PC-9 (cell line): ENCODE measurements at regions not wholly inside any gene's neighbourhood (a gene's known extent, or its start where the extent isn't known, plus 50 kb on each side); places are given as distances from the start of the nearest gene placed in this dataset.
A peak's percentile ranks its signal among the peaks of the same experiment; 100 is the strongest.

ENCODE experiments used
- BruUV-seq: library from RNA; stranded (reverse); fragments of 400-500 nt; replicated peaks from 2 replicates; lab custom pipeline; 2021; lab: Mats Ljungman, UMichigan
- CTCF ChIA-PET: fragments of 300-600 bp; sonication (Branson Sonifier 250); formaldehyde crosslinking; loops from one replicate; lab custom pipeline; 2022; ENCODE audit warnings: antibody characterized with exemption; lab: Charles Lee
- POLR2A ChIA-PET: fragments of 300-600 bp; sonication (Branson Sonifier 250); formaldehyde crosslinking; loops from one replicate; lab custom pipeline; 2022; ENCODE audit warnings: antibody characterized with exemption; ENCODE audit not compliant: unreplicated experiment; lab: Charles Lee
- DNase-seq, 2 experiments: peaks; one replicate each; pipeline versions ENCODE4 v3.0.0 to v3.0.0-alpha.2; 2015 to 2022; ENCODE audit warnings: mixed read lengths in 1 of 2
- H2AFZ ChIP-seq: fragments of 200-600 bp; sonication (generic); 2 replicates; pipeline ENCODE4 v1.8.1; 2017; ENCODE audit warnings: antibody characterized with exemption
- H3F3A ChIP-seq: fragments of 200-600 bp; sonication (generic); 2 replicates; pipeline ENCODE4 v1.8.1; 2017; ENCODE audit warnings: antibody characterized with exemption, mild to moderate bottlenecking, low read depth; ENCODE audit not compliant: insufficient read depth
- H3K27ac ChIP-seq: fragments of 200-600 bp; sonication (generic); 2 replicates; pipeline ENCODE4 v1.6.1; 2016; ENCODE audit warnings: mixed run types
- H3K27me3 ChIP-seq: fragments of 200-600 bp; sonication (generic); 2 replicates; pipeline ENCODE4 v1.6.1; 2016; ENCODE audit warnings: low read depth, mixed run types; ENCODE audit not compliant: insufficient read depth
- H3K36me3 ChIP-seq: fragments of 200-600 bp; sonication (generic); 2 replicates; pipeline ENCODE4 v1.6.1; 2016; ENCODE audit warnings: low read depth, mixed run types
- H3K4me1 ChIP-seq: fragments of 200-600 bp; sonication (generic); replicated peaks from 2 replicates; pipeline ENCODE4 v1.6.1; 2016; ENCODE audit warnings: mixed run types; ENCODE audit not compliant: insufficient read depth
- H3K4me2 ChIP-seq: fragments of 200-600 bp; sonication (generic); 2 replicates; pipeline ENCODE4 v1.6.1; 2017; ENCODE audit warnings: mixed run types
- H3K4me3 ChIP-seq: fragments of 200-600 bp; sonication (generic); 2 replicates; pipeline ENCODE4 v1.6.1; 2016; ENCODE audit warnings: mixed run types
- H3K79me2 ChIP-seq: fragments of 200-600 bp; sonication (generic); 2 replicates; pipeline ENCODE4 v1.6.1; 2017; ENCODE audit warnings: low read depth, mixed run types
- H3K9me2 ChIP-seq: fragments of 200-600 bp; sonication (generic); 2 replicates; pipeline ENCODE4 v1.8.1; 2017; ENCODE audit warnings: mild to moderate bottlenecking; ENCODE audit not compliant: insufficient read depth
- H3K9me3 ChIP-seq: fragments of 200-600 bp; sonication (generic); 2 replicates; pipeline ENCODE4 v1.8.1; 2016; ENCODE audit warnings: low read depth; ENCODE audit not compliant: insufficient read depth
- H4K20me1 ChIP-seq: fragments of 200-600 bp; sonication (generic); 2 replicates; pipeline ENCODE4 v1.8.1; 2017; ENCODE audit not compliant: insufficient read depth
- CTCF ChIP-seq: fragments of 200-600 bp; sonication (generic); conservative IDR thresholded peaks from 2 replicates; pipeline ENCODE4 v1.6.1; 2017; ENCODE audit warnings: mixed run types, antibody characterized with exemption, mild to moderate bottlenecking, moderate library complexity
- EZH2 ChIP-seq: fragments of 200-600 bp; sonication (generic); IDR thresholded peaks from 2 replicates; pipeline ENCODE4 v1.8.0; 2017; ENCODE audit warnings: antibody characterized with exemption, low read depth
- intact Hi-C: fragments of 100-400 bp; cut with micrococcal nuclease; formaldehyde crosslinking; loops from one replicate; pipeline ENCODE4 v1.10.0; 2022; ENCODE audit not compliant: unreplicated experiment

- Histone ChIP-seq H3K4me2 (no peak overlapping the region), H3F3A (no peaks in the 10 kb centered on the region), H2AFZ (no peak overlapping the region), H3K27me3 (no peaks in the 10 kb centered on the region), H3K4me1 (no peaks in the 10 kb centered on the region), H3K36me3 (no peaks in the 10 kb centered on the region), H4K20me1 (no peaks in the 10 kb centered on the region), H3K27ac (no peak overlapping the region), H3K9me2 (no peaks in the 10 kb centered on the region), H3K79me2 (no peaks in the 10 kb centered on the region), H3K9me3 (no peaks in the 10 kb centered on the region), H3K4me3 (no peak overlapping the region)
- DNase-seq, result no peak
- intact Hi-C loops, result no loop called here
- ChIA-PET CTCF (interaction anchor here (0.7 kb wide), 1 partner anchor 76 kb away, joined by 4 read pairs; no protein-coding TSS in a partner anchor), POLR2A (no interaction called here)
- TF ChIP-seq EZH2 (no peak), CTCF (no peak)
- BruUV-seq, result no TSS peak
These were observed 239.9 kb upstream of the TRPM3 start for GRCh38 chr9:71361357-71361756.

GRCh38 chr9:71357346-71357745 is 235.9 kb upstream of the TRPM3 start:
- Histone ChIP-seq H3K9me3 (no peaks in the 10 kb centered on the region), H3K4me3 (no peak overlapping the region), H3K4me1 (no peaks in the 10 kb centered on the region), H3K9me2 (no peaks in the 10 kb centered on the region; the same call in 1 of the 2 replicates), H2AFZ (no peak overlapping the region), H3F3A (no peaks in the 10 kb centered on the region), H3K4me2 (no peak overlapping the region), H4K20me1 (no peaks in the 10 kb centered on the region), H3K27ac (no peak overlapping the region), H3K36me3 (no peaks in the 10 kb centered on the region), H3K27me3 (no peaks in the 10 kb centered on the region), H3K79me2 (no peaks in the 10 kb centered on the region)
- ChIA-PET POLR2A (no interaction called here), CTCF (no interaction called here)
- TF ChIP-seq CTCF (no peak), EZH2 (no peak)
- intact Hi-C loops, result no loop called here
- DNase-seq, result no peak
- no TSS peak for BruUV-seq

GRCh38 chr9:71355884-71356283 is 234.5 kb upstream of the TRPM3 start:
- ChIA-PET POLR2A (no interaction called here), CTCF (no interaction called here)
- Histone ChIP-seq H3K79me2 (no peaks in the 10 kb centered on the region), H3K4me1 (no peaks in the 10 kb centered on the region), H3F3A (no peaks in the 10 kb centered on the region), H3K36me3 (no peaks in the 10 kb centered on the region), H3K27me3 (no peaks in the 10 kb centered on the region), H2AFZ (no peak overlapping the region), H4K20me1 (no peaks in the 10 kb centered on the region), H3K9me2 (peaks cover 4% of the 10 kb centered on the region; the same call in 1 of the 2 replicates), H3K4me3 (no peak overlapping the region), H3K27ac (no peak overlapping the region), H3K4me2 (no peak overlapping the region), H3K9me3 (no peaks in the 10 kb centered on the region)
- DNase-seq, result no peak
- no TSS peak for BruUV-seq
- TF ChIP-seq EZH2, result no peak
- TF ChIP-seq CTCF, result 0 out of 2 replicates have a peak, but pooled peaks have one; percentile 15
- intact Hi-C loops, result no loop called here
